NCI-H526 treated with DMSO at 0.1 percent for 48 hours (cell line): ENCODE measurements at regions not wholly inside any gene's neighbourhood (a gene's known extent, or its start where the extent isn't known, plus 50 kb on each side); places are given as distances from the start of the nearest gene placed in this dataset.

ENCODE experiments used
- DNase-seq: peaks from one replicate; lab custom pipeline; 2025; lab: John Stamatoyannopoulos, UW

- DNase-seq: no peak
These were observed 99.6 kb downstream of the LURAP1L start for GRCh38 chr9:12874395-12874794.

GRCh38 chr9:12875191-12875590 lies 100.4 kb downstream of the LURAP1L start:
- no peak for DNase-seq

GRCh38 chr9:12876872-12877271 lies 102.1 kb downstream of the LURAP1L start:
- DNase-seq: no peak

- DNase-seq: no peak
These were observed 103.6 kb downstream of the LURAP1L start for GRCh38 chr9:12878351-12878978.

- no peak for DNase-seq
These were observed 105.1 kb downstream of the LURAP1L start for GRCh38 chr9:12879961-12880360.

GRCh38 chr9:12880406-12881015 lies 105.7 kb downstream of the LURAP1L start:
- DNase-seq: no peak

GRCh38 chr9:12882430-12882829 lies 107.6 kb downstream of the LURAP1L start:
- no peak for DNase-seq

GRCh38 chr9:12884736-12885395 lies 110.0 kb downstream of the LURAP1L start:
- peak; percentile 33 for DNase-seq

- DNase-seq: no peak
These were observed 114.7 kb downstream of the LURAP1L start for GRCh38 chr9:12889402-12890106.

- DNase-seq: no peak
These were observed 116.8 kb downstream of the LURAP1L start for GRCh38 chr9:12891588-12891987.

- DNase-seq: no peak
These were observed 128.5 kb downstream of the LURAP1L start for GRCh38 chr9:12903316-12903715.

GRCh38 chr9:12904261-12905000 lies 129.6 kb downstream of the LURAP1L start:
- DNase-seq: no peak

- no peak for DNase-seq
These were observed 131.8 kb downstream of the LURAP1L start for GRCh38 chr9:12906646-12907045.

- DNase-seq: peak; percentile 43
These were observed 134.1 kb downstream of the LURAP1L start for GRCh38 chr9:12908895-12909294.

- no peak for DNase-seq
These were observed 140.6 kb downstream of the LURAP1L start for GRCh38 chr9:12915366-12915954.

GRCh38 chr9:12916042-12916441 lies 141.2 kb downstream of the LURAP1L start:
- no peak for DNase-seq

- DNase-seq: no peak
These were observed 145.6 kb downstream of the LURAP1L start for GRCh38 chr9:12920437-12920836.

GRCh38 chr9:12921621-12922020 lies 146.8 kb downstream of the LURAP1L start:
- no peak for DNase-seq

- DNase-seq: no peak
These were observed 147.5 kb downstream of the LURAP1L start for GRCh38 chr9:12922224-12922866.

GRCh38 chr9:12923468-12924009 lies 148.7 kb downstream of the LURAP1L start:
- no peak for DNase-seq

GRCh38 chr9:12930906-12931305 lies 156.1 kb downstream of the LURAP1L start:
- DNase-seq: no peak
